Fibroblast of skin of back (primary cell): ENCODE measurements at regions not wholly inside any gene's neighbourhood (a gene's known extent, or its start where the extent isn't known, plus 50 kb on each side); places are given as distances from the start of the nearest gene placed in this dataset.
"Not testable (repeated sequence)": the region's sequence is repeated elsewhere in the genome, so short reads cannot be mapped to it uniquely, and the experiment has no call there.

Experiments
- DNase-seq: peaks from one replicate; pipeline ENCODE4 v3.0.0-alpha.2; 2013

GRCh38 chr13:38147050-38147449 lies 202.6 kb upstream of the UFM1 start:
- no peak for DNase-seq

DNA sequence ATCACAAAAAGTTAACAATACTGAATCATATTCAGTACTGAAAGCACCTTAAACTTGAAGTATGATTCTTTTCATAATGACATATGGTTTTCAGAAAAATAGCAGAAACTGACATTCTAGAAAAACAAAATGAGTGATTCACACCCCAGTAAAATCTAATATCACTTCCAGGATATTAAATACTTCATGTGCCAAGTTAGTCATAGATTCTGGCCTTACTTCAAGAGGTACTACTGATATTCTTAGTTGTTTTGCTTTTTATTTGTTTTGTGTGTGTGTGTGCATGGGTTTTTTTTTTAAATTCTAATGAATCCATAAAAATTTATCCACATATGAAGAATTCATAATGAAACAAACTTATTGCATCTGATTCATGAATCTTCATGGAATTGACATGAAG lies 207.9 kb upstream of the UFM1 start:
- DNase-seq, result peak; percentile 2

DNA sequence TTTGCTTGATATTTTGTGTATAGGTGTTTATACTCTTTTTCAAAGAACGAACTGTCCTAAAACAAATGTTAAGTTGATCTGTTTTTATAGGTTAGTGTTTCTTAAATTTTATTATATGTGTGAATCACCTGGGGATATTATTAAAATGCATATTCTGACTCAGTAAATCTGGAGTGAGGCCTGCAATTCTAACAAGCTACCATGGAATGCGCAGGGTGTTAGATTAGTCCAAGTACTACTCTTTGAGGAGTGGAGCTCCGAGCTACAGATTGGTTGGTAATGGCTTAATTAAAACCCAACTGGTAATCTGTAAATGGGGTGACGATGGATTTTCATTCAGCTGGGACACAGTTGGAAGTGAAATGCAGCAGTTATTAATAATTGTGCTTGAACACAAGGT lies 214.1 kb upstream of the UFM1 start:
- no peak for DNase-seq

DNA sequence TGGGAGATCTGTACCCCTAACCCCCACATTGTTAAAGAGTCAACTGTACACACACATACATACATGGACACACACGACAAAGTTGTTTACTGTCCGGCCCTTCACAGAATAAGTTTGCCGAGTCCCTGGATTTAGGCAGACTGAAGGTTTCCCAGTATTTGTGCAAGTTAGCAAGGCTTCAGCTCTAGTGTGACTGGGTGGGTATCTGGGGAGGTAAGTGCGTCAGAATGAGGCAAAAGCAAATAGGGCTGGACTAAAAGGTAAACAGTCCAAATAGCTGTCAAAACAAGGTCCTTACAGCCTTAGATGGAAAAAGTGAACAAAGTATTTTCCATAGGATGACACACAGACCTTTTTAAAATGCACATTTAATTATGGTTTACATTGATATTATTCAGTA lies 228.4 kb upstream of the UFM1 start:
- DNase-seq, result no peak

DNA sequence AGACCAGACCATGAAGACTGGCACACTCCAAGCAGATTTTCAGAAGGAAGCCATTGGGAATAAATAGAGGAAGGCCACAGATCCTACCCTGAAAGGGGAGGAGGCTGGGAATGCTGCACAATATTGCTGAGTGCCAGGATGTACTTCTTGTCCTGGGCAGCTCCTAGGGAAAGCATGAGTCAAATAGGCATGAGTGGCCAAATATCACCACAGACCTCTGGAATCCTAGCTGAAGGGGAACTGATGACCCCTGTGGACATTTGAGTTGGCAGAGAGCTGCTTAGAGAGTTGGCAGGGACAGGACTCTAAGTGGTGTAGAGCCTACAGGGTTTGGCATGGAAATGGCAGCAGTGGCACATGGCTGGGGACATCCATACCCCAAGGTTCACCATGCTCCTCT lies 234.3 kb upstream of the TRPC4 start:
- no peak for DNase-seq

DNA sequence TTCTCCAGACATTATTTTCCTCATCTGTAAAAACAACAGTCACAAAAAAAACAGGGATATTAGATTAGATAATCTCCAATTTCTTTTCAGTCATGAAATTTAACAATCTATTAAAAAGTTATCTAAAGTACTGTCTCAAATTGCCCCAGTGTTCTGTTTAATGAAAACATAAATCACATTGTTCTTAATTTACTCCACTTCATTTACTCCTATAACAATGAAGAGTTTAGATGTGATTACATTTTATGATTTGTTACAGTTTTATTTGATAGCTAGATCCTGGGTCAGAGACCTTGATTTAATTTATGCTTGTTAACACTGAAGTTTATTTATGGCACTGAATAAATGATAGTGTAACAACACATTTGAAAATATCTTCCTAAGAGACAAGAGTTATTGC lies 230.2 kb upstream of the TRPC4 start:
- no peak for DNase-seq

DNA sequence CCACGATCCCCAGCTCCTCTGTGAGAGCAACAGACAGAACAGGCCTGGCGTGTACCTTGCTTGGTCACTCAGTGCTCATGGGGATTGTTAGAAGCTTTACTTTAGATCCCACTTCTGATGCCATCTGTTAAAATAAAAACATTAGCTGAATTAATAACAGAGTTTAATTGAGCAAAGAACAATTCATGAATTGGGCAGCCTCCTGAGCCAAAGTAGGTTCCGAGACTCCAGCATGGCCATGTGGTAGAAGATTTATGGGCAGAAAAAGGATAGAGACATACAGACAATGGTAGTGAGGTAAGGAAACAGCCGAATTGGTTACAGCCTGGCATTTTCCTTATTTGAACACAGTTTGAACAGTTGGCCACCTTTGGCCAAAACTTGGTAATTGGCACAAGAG lies 223.9 kb upstream of the TRPC4 start:
- DNase-seq, result no peak

DNA sequence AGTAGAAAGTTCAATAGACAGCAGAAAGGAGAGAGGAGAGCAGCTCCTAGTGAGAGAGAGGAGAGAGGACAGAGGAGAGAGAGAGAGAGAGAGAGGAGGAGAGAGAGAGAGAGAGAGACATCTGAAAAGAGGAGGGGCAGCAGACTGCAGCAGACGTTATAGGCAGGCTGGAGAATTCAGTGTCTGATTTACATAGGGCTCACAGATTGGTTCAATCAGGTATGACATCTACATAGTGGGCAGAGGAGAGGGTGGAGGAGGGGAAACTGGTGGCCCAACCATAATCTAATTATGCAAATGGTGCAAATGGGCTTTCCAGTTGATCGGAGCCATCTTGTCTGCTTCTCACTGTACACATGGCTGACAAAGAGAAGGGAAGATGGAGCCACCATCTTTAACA lies 221.3 kb upstream of the TRPC4 start:
- DNase-seq, result no peak

- DNase-seq, result no peak
Observed at GRCh38 chr13:38086721-38087120, 217.1 kb upstream of the TRPC4 start.

DNA sequence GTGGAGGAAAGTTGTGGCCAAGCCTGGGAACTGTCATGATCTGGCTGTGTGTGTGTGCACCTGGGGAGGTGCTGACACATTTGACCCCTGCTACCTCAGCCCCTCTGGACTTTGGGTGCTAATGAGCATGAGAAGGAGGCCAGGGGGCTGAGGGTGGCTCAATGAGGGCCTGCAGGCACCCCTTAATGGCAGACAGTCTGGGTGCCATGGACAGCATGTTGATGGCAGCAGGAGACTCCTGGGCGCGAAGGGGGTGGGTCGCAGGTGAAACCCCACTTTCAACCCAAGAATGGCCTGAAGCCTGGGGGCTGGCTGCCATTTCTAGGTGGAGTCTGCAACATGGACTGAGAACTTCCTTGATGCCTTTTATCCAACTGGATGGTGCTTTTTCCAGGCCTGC lies 216.4 kb upstream of the TRPC4 start:
- DNase-seq, result no peak

DNA sequence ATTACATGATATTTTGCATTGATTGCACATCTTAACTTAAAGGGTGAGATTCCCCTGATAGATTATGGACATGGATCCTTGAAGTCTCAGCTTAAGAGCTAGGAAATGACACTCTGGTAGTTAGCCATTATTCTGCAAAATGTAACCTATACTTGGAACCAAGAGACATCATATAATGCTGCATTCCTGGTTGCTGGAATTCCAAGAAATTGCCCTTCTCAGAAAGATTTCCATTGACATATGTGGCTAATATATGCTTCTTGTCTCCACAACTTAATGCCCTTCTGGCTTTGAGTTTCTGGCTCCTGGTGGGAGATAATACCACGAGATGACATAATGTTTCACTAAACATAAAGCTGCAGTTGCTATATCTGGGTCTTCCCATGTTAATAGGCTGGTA lies 204.4 kb upstream of the TRPC4 start:
- DNase-seq, result no peak

- DNase-seq, result no peak
Observed at GRCh38 chr13:38072696-38073095, 203.1 kb upstream of the TRPC4 start.

GRCh38 chr13:38071340-38071739 lies 201.8 kb upstream of the TRPC4 start:
- not testable (repeated sequence) for DNase-seq

GRCh38 chr13:38053896-38054295 lies 184.3 kb upstream of the TRPC4 start:
- DNase-seq, result no peak

DNA sequence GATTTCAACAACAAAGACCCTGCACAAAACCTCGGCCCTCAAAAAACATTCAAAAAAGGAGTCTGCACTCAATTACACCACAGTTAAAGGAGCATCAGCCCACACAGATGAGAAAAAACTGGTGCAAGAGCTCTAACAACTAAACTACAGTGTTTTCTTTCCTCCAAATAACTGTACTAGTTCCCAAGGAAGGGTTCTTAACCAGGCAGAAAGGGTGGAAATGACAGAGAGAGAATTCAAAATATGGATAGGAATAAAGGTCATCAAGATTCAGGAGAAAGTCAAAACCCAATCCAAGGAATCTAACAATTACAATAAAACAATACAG lies 176.4 kb upstream of the TRPC4 start:
- no peak for DNase-seq

DNA sequence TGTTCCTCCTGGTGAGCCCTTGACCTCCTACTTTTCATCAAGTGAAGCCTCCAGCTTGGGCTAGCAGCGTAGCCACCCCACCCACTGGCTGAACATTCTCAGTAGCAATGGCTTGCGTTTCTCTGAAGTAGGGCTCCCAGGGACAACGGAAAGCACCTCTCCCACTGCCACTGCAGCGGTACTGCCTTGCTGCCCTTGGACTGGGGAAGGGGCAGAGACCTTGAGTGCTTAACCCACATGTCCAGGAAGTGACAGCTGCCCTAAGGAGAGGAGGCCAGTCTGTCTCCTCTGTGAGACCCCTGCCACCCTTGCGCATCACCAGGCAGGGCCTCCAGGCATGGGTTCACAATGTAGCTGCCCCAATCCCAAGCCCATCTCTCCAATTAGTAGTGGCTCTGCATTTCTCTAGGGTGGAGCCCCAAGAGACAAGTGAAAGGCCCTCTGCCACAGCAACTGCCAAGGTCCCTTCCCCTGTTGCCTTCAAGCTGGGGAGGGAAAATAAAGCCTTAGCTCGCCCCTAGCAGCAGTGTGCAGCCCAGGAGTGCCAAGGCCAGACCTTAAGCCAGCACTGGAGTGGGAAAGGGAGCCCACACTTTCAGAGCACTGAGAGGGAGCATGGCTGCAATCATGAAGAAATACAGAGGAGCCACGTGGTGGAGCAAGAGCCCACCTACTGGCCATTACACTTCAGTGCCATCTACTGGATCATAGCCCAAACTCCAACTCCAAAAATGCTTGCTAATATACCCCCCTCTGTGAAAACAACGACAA lies 175.9 kb upstream of the TRPC4 start:
- peak; percentile 53 for DNase-seq

GRCh38 chr13:38044067-38044466 lies 174.5 kb upstream of the TRPC4 start:
- DNase-seq, result no peak

DNA sequence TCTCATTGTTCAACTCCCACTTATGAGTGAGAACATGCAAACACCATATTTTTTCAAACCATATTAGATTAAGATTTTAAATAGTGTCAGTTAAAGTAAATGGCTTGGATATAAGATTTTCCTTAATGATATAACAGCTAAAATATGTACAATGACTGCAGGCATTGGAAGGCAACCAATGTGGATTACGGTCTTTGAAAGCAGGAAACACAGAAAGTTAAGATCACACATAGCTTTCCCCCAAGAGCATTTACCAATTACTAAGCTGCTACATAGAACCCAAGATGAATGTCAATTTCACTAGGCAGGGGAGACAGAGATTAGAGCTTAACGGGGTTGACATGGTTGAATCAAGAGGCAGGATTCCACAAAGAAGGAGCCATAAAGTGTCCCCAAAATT lies 173.2 kb upstream of the TRPC4 start:
- peak; percentile 63 for DNase-seq

DNA sequence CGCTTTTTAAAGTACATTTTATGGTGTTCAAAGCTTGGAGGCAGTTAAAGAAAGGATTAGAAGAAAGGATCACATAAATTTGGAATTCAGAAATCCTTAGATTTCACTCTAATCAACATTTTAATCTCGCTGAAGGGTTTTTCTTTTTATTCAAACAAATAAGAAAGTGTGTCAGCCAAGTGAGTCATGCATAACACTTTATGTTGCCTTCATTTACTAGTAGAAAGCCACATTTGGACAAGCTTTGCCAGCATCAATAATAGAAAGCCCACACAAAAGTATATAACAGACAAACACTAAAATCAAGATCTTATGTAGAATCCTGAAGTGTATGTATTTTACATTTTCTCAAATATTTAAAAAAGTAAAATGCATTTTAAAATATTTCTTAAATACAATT lies 154.9 kb upstream of the TRPC4 start:
- DNase-seq, result peak; percentile 2

- no peak for DNase-seq
Observed at GRCh38 chr13:38017320-38017719, 147.7 kb upstream of the TRPC4 start.

DNA sequence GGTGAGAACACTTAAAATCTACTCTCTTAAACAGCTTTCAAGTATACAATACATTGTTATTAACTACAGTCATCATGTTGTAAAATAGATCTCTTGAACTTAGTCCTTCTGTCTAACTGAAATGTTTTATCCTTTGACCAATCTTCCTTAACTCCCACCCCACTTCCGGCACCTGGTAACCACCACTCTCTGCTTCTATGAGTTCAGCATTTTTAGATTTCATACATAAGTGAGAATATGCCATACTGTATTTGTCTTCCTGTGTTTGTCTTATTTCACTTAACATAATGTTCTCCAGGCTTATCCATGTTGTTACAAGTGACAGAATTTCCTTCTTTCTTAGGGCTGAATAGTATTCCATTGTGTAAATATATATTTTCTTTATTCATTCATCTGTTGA lies 144.1 kb upstream of the TRPC4 start:
- DNase-seq, result no peak

DNA sequence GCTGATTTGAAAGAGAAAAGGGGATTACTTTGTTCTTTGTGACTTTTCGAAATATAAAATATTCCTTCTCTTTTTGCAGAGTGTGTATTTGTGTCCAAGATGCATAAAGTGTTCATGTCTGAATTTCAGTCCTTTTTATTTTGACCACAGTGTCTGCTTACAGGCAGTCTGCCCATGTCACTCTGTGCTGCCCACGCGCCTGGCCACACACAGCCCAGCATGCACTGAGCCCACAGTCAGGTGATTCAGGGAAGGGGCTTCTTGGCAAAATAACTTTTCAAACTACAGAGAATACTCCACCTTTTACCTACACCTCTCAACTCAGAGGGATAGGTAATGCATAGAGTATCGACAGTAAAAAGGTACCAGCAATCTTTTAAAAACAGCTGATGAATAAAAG lies 142.5 kb upstream of the TRPC4 start:
- no peak for DNase-seq

GRCh38 chr13:38008636-38009035 lies 139.1 kb upstream of the TRPC4 start:
- DNase-seq, result peak; percentile 3

DNA sequence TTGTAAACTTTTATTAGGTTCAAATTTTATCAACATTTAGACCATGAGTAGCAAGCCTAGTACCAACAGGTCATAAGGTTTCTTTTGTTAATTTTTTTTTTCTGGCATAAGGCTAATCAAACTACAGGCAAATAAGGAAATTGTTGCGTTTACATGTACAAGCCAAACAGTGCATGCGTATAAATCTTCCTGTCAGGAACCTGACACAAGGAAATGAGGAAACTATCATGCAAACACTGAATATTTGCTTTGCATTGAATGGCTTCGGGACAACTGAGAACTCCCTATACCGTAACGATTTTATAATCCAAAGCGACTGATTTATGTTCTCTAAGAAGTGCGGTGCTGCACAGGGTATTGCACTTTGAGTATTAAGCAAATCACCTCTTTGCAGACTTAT lies 133.0 kb upstream of the TRPC4 start:
- no peak for DNase-seq

DNA sequence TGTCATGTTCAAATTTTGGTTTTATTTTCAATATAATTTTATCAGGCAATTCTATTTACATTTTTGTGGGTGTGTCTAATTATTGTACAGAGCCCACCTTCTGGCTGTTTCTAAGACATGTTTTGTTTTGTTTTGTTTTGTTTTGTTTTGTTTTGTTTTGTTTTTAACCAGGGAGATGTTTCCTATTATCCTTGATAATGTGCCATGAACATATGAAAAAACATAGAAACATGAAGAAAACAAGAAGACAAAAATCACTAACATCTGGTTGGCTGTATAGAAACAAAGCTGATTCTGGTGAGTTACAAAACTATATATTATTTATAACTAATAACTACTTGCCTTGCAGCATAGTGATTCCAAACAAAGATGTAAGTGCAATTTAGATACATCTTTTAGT lies 128.1 kb upstream of the TRPC4 start:
- no peak for DNase-seq
